ENCODE measurements at regions not wholly inside any gene's neighbourhood (a gene's known extent, or its start where the extent isn't known, plus 50 kb on each side); places are given as distances from the start of the nearest gene placed in this dataset.

DNA sequence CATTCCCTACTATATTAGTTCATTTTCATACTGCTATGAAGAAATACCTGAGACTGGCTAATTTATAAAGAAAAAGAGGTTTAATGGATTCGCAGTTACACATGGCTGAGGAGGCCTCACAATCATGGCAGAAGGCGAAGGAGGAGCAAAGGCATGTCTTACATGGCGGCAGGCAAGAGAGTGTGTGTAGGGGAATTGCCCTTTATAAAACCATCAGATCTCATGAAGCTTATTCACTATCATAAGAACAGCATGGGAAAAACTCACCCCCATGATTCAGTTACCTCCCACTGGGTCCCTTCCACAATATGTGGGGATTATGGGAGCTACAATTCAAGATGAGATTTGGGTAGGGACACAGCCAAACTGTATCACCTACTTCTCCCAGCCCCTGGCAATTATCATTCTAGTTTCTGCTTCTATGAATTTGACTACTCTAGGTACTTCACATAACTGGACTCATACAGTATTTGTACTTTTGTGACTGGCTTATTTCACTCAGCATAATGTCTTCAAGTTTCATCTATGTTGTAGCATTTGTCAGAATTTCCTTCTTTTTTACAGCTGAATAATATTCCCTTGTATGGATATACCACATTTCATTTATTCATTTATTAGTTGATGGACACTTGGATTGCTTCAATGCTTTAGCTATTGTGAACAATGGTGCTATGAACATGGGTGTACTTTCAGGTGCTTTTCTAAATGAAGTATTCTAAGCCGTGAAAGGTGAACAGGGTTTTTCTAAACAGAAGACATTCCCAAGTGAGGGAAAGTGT is 219.5 kb upstream of the NUDT4 start:
- no peak for DNase-seq

DNA sequence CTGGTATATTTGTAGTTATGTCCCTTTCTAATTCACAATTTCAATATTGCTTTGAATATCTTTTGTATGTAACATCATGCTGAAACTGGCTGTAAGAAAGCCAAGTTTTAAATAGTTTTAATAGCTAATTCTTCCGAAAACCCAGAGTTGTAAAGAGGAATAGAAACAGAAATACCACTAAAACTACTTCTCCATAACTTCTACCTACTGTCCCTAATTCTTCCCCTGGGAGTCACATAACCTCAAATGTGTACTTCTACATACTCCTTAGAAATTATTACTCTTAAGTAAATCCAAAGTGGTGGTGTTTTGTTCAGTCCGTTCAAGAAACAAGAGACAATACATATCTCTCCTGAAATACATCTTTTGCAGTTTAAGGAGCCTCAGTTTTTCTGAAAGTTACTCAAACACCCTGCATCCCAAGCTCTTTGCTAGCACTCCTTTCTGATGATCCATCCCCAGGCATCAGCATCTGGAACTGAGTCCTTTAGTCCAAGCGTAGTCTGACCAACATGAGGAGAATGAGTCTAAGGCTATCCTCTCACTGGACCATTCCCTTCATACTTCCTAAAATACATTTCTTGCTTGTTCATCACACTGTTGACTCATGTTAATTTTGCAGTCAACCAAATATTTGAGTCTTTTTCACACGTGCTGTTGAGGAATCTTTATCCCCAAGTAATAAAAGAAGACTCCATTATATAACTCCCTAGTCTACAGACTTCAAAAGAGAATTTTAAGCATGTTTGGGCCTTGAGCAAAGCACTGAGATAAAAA is 214.3 kb upstream of the NUDT4 start:
- peak; percentile 83 for DNase-seq

DNA sequence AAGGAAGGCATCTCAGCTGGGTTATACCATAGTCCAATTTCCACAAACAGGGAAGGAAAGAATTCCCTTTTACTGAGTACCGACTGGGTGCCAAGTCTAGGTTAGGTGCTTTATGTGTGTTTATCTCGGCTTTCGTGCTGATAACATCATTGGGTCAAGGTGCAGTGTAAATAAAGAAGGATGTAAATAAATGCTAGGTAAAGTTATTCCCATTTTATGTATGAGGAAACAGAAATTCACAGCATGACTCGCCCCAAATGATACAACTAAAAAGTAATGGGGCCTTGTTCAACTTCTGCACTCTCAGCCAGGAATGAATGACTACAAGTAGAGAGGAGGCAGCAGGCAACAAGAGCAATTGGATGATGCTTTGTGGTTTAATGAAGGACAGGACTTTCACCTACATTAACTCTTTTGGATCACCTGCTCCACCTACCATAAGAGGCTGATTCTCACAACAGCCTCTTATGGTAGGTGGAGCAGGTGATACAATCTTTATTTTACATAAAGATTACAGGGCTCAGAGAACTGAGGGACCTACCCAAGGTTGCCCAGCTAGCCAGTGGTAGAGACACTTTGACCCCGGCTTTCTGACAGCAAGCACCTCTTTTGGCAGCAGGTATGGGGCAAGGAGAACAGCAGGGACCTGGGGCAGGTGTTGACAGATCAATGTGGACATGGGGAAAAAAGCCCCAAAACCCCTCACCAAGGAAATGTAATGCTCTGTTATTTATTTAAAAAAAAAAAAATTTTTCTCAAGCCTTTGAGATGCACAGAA is 213.4 kb upstream of the NUDT4 start:
- no peak for DNase-seq

DNA sequence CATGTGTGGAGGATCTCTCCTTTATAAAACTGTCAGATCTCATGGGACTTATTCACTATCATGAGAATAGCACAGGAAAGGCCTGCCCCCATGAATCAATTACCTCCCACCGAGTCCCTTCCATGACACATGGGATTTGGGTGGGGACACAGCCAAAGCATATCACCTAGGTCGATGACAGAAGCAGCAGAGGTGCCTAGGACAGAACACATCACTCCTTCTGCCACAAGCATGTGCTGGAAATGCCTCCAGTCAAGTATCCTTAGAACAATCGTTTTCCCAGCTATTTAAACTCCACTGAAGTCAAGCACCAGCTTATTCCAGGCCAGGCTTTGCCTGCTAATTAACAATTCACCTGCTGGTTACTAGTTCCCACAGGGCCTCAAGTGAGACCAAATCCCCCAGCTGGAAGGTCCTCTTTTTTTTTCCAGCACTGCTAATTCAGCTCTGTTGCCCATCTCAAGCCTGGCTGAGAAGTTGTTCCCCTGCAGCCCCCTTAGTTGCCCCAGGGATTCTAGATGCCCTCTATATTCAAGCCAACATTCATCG is 212.3 kb upstream of the NUDT4 start:
- DNase-seq: no peak

- DNase-seq: no peak
Observed at GRCh38 chr12:93166541-93167307, 211.0 kb upstream of the NUDT4 start.

- no peak for DNase-seq
Observed at GRCh38 chr12:93167331-93167730, 210.4 kb upstream of the NUDT4 start.

GRCh38 chr12:93167841-93168492 is 209.8 kb upstream of the NUDT4 start:
- no peak for DNase-seq

- DNase-seq: no peak
Observed at GRCh38 chr12:93168751-93169150, 209.0 kb upstream of the NUDT4 start.

- DNase-seq: no peak
Observed at GRCh38 chr12:93169536-93169935, 208.2 kb upstream of the NUDT4 start.

- DNase-seq: no peak
Observed at GRCh38 chr12:93170928-93171327, 206.8 kb upstream of the NUDT4 start.

GRCh38 chr12:93173178-93173957 is 204.4 kb upstream of the NUDT4 start:
- DNase-seq: peak; percentile 87

DNA sequence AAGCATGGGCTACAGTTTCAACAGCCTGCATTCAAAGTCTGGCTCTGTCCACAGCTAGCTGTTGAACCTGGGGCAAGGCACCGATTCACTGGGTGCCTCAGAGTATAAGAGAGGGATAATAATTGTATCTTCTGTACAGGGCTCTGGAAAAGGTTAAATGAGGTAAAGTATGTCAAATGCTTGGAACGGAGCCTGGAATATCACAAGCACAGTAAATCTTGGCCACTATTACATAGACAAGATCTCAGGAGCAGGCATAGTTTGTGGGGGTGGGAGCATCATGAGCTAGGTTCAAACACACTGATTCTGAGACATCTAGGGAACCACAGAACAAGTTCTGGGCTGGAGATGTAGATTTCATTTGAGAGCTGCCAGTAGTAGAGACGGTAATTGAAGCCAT is 203.7 kb upstream of the NUDT4 start:
- DNase-seq: peak; percentile 96

GRCh38 chr12:93174473-93174872 is 203.3 kb upstream of the NUDT4 start:
- DNase-seq: no peak

DNA sequence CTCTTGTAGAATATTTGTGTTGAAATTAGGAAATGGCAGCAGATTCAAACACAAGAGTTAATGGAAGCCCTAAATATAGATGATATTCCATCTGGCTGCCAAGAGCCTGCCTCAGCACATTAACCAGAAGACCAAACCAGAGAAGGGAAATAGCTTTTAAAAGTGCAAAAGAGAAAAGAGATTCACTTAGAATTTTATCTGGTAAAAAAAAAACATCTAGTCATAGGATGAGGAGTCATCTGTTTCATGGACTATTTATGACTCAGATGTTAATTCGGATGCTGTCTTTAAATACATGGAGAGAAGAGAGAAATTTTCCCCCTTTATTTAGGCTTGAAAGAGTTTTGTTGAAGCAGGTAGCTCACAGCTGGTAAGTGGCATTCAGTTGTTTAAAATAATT is 201.6 kb upstream of the NUDT4 start:
- DNase-seq: peak; percentile 73

GRCh38 chr12:93176610-93177126 is 201.1 kb upstream of the NUDT4 start:
- DNase-seq: no peak

GRCh38 chr12:93177208-93178153 is 200.2 kb upstream of the NUDT4 start:
- DNase-seq: peak; percentile 47

DNA sequence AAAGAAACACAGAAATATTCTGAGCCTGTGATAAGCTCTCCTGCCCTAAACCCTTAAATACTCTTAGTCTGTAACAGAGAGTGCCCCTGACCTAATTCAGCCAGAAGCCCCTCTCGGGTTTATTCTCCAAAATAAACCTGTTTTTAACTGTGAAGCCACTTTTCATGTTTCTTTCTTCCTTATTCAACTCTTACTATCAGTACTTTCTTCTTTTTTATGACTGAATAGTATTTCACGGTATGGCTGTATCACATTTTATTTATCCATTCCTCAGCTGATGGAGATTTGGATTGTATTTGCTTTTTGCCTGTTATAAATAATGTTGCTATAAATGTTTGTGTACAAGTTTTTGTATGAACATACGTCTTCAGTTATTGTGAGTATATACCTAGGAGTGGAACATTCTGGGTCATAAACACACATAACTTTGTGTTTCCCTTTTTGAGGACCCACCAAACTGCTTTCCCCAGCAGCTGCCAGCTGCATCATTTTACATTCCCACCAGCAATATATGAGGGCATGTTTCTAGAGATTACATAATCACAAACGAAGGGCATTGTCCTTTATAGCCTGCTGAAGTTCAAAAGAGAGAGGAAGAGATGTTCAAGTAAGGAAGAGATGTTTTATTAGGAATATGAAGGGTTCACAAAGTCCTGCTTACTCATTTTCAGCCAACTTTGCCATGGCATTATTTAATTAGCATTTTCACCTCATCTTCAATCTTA is 199.4 kb upstream of the NUDT4 start:
- DNase-seq: no peak

GRCh38 chr12:93179792-93180191 is 197.9 kb upstream of the NUDT4 start:
- no peak for DNase-seq

DNA sequence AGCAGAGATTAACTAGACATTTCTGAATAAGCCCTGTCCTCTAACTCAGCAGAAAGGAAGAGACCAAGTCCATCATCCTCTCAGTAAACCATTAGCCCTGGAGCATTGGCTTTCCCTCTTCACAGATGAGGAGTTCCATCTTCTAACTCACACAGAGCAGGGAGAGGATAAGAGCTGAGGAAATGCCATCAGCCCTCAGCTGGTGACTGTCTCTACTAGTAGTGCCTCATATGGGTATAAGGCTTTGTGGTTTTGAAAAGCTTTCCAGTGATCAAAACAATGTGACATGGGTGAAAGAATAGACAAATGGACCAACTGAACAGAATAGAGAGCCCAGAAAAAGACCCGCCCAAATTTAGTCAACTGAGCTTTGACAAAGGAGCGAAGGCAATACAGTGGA is 197.2 kb upstream of the NUDT4 start:
- no peak for DNase-seq

All from fibroblast of upper back skin (primary cell).